GM19467 (cell line): ENCODE measurements at regions not wholly inside any gene's neighbourhood (a gene's known extent, or its start where the extent isn't known, plus 50 kb on each side); places are given as distances from the start of the nearest gene placed in this dataset.
A peak's percentile ranks its signal among the peaks of the same experiment; 100 is the strongest.

ENCODE experiments used
- ATAC-seq: cut with Tn5 transposase; IDR thresholded peaks from one replicate; pipeline ENCODE4 v1.9.1; 2021; ENCODE audit warnings: mild to moderate bottlenecking, moderate library complexity; ENCODE audit not compliant: unreplicated experiment

- ATAC-seq = no peak
Measured at GRCh38 chr20:57904314-57905105, 194.7 kb upstream of the PMEPA1 start.

DNA sequence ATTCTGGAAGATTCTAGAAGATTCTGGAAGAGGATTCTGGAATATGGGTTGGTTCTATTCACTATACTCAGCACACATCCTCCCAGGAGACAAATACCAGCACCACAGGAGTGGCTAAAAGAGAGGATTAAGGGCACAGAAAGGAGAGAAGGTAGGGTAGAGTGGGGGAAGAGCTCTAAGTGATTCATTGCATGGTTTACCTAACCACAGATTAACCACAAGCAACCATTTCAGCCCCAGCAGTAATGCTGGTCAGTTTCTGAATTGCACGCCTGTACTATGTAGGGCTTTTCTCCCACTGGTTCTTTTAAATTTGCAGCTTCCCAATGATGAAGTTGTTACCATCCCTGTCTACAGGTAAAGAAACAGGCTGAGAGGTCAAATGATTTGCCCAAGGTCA, 192.7 kb upstream of the PMEPA1 start:
- ATAC-seq = peak; percentile 83

DNA sequence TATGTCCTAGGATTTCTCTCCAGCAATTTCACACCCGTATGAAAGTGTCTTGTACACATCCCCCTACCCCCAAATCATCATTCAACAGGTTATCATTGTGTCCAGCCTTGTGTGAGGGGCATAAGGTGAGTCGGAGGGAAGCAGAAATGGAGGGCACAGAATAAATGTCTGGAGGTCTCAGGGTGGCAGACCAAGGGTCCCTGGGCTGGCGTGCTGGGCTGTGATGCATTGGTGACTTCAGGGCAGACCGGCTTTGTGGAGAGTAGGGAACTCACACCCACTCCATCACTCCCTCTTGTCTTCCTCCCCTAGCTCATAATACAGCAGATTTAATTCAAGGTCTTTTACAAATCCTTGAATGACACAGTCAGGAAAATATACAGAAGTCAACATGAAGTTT, 191.7 kb upstream of the PMEPA1 start:
- ATAC-seq = no peak

DNA sequence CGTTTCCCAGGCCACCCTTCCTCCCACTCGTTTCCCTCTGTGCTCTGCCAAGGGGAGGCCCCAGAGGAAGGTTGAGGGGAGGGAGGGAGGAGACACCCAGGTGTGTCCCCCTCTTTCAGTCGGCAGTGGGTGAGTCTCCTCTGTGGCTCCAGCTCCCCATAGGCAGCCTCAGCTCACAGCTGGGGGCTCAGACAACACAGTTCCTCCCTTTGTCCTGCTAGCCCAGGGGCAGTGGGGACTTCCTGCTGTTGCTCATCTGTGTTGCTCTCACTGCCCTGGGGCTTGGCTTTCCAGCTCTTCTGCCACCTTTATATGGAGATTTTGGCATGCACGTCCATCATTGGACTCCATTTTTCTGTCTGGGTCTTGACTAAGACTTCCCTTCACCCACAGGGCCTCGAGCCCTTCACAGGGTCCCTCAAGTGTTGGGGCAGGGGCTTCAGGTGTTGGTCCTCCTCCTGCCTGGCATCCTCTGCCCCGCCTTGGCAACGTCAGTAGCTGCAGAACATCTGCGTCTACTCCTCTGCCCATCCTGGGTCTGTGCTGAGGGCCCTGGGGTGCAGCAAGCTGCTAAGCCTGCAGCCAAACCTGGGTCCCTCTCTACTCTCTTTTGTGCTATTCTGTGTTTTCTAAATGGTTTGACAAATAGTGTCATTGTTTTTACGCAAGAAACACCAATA, 190.6 kb upstream of the PMEPA1 start:
- ATAC-seq = no peak

DNA sequence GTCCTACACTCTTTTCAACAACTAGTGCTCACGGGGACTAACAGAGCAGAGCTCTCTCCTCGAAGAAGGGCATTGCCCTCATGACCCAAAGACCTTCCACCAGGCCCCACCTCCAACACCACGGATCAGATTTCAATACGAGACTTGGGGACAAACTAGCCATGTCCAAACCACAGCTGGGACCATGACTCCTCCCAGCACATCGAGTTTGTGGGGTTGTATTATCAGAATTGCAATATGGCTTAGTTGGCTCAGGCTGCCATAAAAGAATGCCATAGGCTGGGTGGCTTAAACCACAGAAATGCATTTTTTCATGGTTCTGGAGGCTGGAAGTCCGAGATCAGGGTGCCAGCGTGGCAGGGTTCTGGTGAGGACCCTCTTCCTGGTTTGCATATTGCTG, 189.7 kb upstream of the PMEPA1 start:
- ATAC-seq = no peak

DNA sequence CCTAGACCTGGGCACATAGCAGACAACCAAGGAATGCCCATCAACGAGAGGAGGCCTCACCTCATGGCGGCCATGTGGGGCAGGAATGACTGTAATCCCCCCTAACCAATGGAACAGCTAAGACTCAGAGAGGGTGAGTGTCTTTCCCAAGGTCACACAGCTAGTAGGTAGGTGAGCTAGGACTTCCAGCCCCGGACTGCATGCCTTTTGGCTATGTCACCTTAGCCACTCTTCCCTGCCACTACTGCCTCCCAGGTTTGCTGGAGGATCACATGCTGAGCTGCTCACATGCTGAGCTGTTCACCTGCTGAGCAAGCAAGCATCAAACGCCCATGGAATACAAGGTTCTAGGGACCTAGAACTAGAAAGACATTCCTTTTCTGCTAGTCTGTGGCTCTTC, 188.5 kb upstream of the PMEPA1 start:
- no peak for ATAC-seq

- ATAC-seq = no peak
Measured at GRCh38 chr20:57897891-57898290, 188.1 kb upstream of the PMEPA1 start.

- ATAC-seq = no peak
Measured at GRCh38 chr20:57897156-57897874, 187.5 kb upstream of the PMEPA1 start.

DNA sequence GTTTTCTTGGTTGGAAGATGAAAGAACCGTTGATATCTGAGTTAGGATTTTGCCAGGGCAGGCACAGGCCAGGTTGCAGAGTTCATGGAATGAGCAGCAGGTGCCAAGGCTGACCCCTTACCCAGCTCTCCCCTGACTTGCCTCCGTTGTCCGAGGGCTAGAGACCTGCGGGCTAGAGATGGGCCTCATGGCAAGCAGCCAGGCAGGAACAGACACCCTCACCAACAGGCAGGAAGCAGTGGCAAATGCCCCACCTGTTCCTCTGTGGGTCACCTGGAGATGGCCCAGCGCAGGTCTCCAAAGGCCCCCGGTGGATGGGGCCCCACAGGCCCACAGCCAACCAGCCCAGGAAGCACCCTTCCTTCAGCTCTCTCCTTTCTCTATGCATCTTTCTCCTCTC, 186.7 kb upstream of the PMEPA1 start:
- ATAC-seq = no peak

GRCh38 chr20:57896017-57896416, 186.2 kb upstream of the PMEPA1 start:
- no peak for ATAC-seq

- ATAC-seq = no peak
Measured at GRCh38 chr20:57895161-57895855, 185.5 kb upstream of the PMEPA1 start.

GRCh38 chr20:57894522-57894921, 184.7 kb upstream of the PMEPA1 start:
- no peak for ATAC-seq

DNA sequence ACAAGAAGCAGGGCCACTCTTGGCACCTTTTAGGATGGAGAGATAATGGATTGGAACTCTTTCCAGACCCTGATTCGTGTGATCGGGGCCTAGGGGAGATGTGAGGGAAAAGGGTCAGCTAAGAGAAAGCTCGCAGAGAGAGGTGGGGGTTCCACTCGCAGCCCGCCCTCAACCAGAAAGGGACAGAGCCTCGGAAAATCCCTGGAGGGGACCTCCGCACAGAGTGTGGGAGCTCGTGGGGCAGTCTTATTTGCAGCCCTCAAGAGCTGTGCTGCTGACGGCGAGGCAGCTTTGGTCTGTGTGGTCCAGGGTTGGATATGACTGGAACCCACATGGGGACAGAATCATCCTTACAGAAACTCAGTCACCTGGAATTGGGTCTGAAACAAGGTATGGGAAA, 184.3 kb upstream of the PMEPA1 start:
- no peak for ATAC-seq

DNA sequence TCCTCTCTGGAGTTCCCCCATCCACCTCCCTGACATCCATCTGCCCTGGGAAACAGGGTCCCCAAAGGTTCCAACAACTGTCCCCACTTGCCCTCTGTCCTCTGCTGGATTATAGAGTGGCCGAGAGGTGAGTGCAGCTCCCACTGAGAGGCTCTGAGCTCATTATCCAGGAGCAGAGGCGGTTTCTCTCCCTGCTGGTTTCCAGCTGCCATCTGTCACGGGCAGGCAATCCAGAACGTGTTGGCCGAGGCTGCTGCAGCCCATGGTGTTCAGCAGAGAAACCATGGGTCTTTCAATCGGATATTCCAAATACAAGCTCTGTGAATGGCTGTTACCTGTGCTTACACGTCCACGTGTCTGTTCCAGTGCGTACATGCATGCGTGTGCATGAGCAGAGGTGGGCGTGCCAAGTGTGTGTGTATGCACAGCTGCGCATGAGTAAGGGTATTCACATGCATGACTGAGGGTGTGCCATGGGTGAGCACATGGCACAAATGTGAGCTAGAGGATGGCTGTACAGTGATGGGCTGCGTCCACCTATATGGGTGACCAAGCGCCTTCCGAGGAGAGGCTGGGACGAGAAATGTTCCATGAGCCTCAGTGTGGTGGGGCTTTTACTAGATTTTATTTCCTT, 183.7 kb upstream of the PMEPA1 start:
- no peak for ATAC-seq

DNA sequence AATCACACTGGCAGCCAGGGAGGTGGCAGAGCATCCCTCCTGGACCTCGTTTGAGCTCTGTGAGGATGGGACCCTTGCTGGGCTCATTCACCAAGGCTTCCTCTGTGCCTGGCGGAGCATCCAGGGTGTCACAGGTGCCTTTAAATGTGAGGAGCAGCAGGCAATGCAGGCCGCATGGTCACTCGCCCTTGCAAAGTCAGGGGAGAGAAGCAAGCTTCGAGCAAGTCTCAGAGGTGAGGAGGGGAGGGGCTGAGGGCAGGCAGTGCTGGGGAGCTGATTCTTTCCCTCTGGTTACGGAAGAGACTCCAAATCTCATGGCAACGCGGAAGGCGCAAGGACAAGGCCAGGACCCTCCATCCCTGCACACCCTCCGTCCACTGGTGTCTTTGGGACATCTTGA, 182.7 kb upstream of the PMEPA1 start:
- no peak for ATAC-seq

DNA sequence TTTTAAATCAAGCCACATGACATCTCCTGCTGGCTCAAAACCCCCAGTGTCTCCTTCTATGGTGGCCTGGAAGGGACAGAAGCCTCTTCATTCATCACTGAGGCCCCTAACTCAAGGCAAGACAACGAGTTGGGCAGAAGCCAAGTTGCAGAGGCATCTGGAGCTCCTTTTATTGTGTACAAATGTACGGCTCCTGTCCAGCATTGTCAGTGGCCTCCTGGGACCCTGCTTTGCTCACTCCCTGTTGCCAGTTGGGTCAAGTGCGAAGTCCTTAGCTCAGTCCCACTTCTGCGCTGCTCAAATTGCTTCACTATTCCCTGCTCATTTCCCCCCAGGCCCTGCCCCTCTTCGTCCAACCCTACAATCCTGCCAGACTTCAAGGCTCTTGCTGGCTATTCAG, 181.2 kb upstream of the PMEPA1 start:
- ATAC-seq = no peak

GRCh38 chr20:57890202-57890800, 180.5 kb upstream of the PMEPA1 start:
- no peak for ATAC-seq

GRCh38 chr20:57888591-57888990, 178.8 kb upstream of the PMEPA1 start:
- no peak for ATAC-seq

DNA sequence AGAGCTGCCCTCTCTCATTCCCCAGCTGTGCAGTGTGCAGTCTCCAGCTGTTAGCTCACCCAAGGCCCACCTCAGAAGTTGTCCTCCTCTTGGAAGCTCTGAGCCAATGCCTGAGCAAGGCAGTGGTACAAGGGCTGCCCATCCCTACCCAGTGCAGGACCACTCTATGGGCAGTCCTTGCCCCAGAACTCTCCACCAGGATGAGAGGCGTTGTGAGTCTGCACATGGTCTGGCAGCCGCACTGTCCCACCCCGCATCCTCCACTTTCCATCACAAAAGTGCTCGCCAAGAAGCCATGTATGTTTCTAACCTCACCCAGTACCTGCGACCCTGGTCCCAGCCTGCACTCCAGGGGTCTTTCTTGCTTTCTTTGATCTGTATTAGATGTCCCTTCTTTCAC, 175.1 kb upstream of the PMEPA1 start:
- no peak for ATAC-seq

- ATAC-seq = no peak
Measured at GRCh38 chr20:57883761-57884160, 173.9 kb upstream of the PMEPA1 start.
